Endometrium (tissue), 2 donors: ENCODE measurements at regions not wholly inside any gene's neighbourhood (a gene's known extent, or its start where the extent isn't known, plus 50 kb on each side); places are given as distances from the start of the nearest gene placed in this dataset.
"Not testable (repeated sequence)": the region's sequence is repeated elsewhere in the genome, so short reads cannot be mapped to it uniquely, and the experiment has no call there.

Experiments
- FAIRE-seq: peaks from 2 replicates; lab custom pipeline; 2012; peaks lifted over from hg19 to GRCh38; lab: Jason Lieb, UNC
- donor health status: control.
- donor health status: control.

- no peak for FAIRE-seq
These were observed 174.6 kb upstream of the GRAMD2B start for GRCh38 chr5:126248611-126249010.

- FAIRE-seq = no peak
These were observed 172.2 kb upstream of the GRAMD2B start for GRCh38 chr5:126251024-126251423.

- no peak for FAIRE-seq
These were observed 169.8 kb upstream of the GRAMD2B start for GRCh38 chr5:126253406-126253805.

GRCh38 chr5:126263591-126264184 is 159.5 kb upstream of the GRAMD2B start:
- no peak for FAIRE-seq

GRCh38 chr5:126265917-126266316 is 157.3 kb upstream of the GRAMD2B start:
- FAIRE-seq = no peak

GRCh38 chr5:126267438-126267837 is 155.8 kb upstream of the GRAMD2B start:
- FAIRE-seq = no peak

- FAIRE-seq = no peak
These were observed 154.4 kb upstream of the GRAMD2B start for GRCh38 chr5:126268697-126269315.

GRCh38 chr5:126269511-126269910 is 153.7 kb upstream of the GRAMD2B start:
- no peak for FAIRE-seq

- FAIRE-seq = no peak
These were observed 152.1 kb upstream of the GRAMD2B start for GRCh38 chr5:126271141-126271540.

GRCh38 chr5:126274076-126274762 is 149.0 kb upstream of the GRAMD2B start:
- FAIRE-seq = no peak

- no peak for FAIRE-seq
These were observed 148.5 kb upstream of the GRAMD2B start for GRCh38 chr5:126274763-126275125.

- FAIRE-seq = no peak
These were observed 145.4 kb upstream of the GRAMD2B start for GRCh38 chr5:126277762-126278161.

- no peak for FAIRE-seq
These were observed 142.9 kb upstream of the GRAMD2B start for GRCh38 chr5:126280343-126280742.

- no peak for FAIRE-seq
These were observed 142.4 kb upstream of the GRAMD2B start for GRCh38 chr5:126280846-126281245.

GRCh38 chr5:126284977-126285696 is 138.1 kb upstream of the GRAMD2B start:
- FAIRE-seq = no peak

- FAIRE-seq = not testable (repeated sequence)
These were observed 127.1 kb upstream of the GRAMD2B start for GRCh38 chr5:126296121-126296520.

- FAIRE-seq = no peak
These were observed 122.9 kb upstream of the GRAMD2B start for GRCh38 chr5:126300293-126300692.

- no peak for FAIRE-seq
These were observed 122.2 kb upstream of the GRAMD2B start for GRCh38 chr5:126301056-126301455.

GRCh38 chr5:126309860-126310259 is 113.3 kb upstream of the GRAMD2B start:
- FAIRE-seq = no peak

GRCh38 chr5:126311766-126312165 is 111.4 kb upstream of the GRAMD2B start:
- no peak for FAIRE-seq

GRCh38 chr5:126315341-126315740 is 107.9 kb upstream of the GRAMD2B start:
- FAIRE-seq = no peak

GRCh38 chr5:126332326-126332725 is 90.9 kb upstream of the GRAMD2B start:
- no peak for FAIRE-seq

- no peak for FAIRE-seq
These were observed 88.4 kb upstream of the GRAMD2B start for GRCh38 chr5:126334760-126335159.
